H1 (cell line): ENCODE measurements at regions not wholly inside any gene's neighbourhood (a gene's known extent, or its start where the extent isn't known, plus 50 kb on each side); places are given as distances from the start of the nearest gene placed in this dataset.

Experiments used
- FOSL1 ChIP-seq: IDR thresholded peaks from 2 replicates; pipeline ENCODE4 v1.6.1; 2011; ENCODE audit warnings: mild to moderate bottlenecking, low read depth, low read length, moderate library complexity; ENCODE audit not compliant: insufficient read depth
- SAP30 ChIP-seq: fragments of 300-600 bp; sonication (generic); IDR thresholded peaks from 2 replicates; pipeline ENCODE4 v1.7.1; 2012; ENCODE audit warnings: low read length, moderate library complexity, mild to moderate bottlenecking, inconsistent platforms; ENCODE audit not compliant: insufficient read depth, insufficient replicate concordance
- SRF ChIP-seq: IDR thresholded peaks from 2 replicates; pipeline ENCODE4 v1.6.1; 2011; ENCODE audit warnings: mild to moderate bottlenecking, low read depth, low read length, moderate library complexity
- TCF12 ChIP-seq: IDR thresholded peaks from 2 replicates; pipeline ENCODE4 v1.6.1; 2011; ENCODE audit warnings: low read depth, mild to moderate bottlenecking, low read length

DNA sequence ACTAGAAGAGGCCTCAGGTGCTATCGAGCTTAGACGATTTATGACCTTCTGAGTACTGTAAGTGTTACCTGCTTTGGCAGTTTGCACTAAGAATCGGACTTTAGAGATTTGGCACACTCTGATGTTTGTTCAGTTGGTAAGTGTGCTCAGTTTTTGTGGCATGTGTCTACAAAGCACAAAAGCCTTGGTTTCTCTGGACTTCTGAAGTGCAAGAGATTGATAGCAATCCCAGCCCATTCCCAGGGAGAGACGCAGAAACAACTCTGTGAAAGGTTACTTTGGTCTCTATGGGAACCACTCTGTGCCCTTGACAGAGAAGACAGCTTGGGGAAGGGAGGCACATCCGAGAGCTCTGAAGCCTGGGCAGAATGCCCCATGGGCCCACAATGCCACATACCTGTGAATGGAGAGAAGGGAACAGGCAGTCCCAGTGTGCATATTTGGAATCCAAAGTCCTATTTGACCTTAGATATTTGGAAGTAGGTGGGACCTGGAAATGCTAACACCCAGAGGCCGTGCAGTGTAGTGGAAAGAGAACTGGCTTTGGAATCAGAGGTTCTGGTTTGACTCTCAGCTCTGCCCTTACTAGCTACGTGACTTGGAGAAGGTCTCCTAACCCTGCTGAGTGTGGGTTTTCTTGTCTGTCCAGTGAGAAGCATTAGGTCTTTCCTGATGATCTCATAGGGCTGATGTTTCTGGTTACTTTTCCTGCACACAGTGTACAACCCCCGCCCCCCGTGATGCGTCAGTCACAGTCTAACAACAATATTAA, 194.3 kb upstream of the VLDLR start (continued):
- TF ChIP-seq SRF (no peak), FOSL1 (no peak), SAP30 (no peak), TCF12 (no peak)
